ENCODE measurements at regions not wholly inside any gene's neighbourhood (a gene's known extent, or its start where the extent isn't known, plus 50 kb on each side); places are given as distances from the start of the nearest gene placed in this dataset.

DNA sequence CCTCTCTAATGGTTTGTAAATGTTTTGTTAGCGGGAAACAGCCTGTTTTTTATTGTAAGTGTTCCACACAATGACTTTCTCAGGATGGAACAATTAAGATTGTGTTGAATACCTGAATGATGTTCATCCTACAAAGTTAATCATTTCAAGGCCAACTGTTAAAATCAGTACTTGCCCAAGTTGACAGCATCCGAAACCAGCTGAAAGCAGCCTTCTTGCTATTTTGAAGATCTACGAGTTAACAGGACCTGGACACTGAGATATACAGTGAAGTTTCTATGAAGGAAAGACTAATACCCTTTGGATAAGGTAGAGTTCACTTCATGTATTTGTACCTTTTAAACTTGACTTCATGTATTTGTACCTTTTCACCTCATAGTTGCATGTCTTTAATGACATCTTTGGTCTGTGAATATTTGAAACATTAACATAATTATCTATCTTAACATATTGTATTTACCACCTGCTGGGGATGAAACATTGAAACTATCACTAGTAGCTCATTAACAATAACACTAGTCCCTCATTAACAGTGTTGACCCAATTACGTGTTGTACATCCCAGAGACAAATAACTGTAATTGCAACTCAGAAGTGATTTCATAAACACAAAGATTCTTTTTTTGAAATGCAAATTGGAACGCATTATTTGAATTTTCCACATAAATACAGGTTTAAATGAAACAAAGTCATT lies 556.0 kb upstream of the MEX3C start:
- no peaks in the 10 kb centered on the region for H3K4me1 Mint-ChIP-seq
- H3K27me3 Mint-ChIP-seq, result no peaks in the 10 kb centered on the region
- no peak overlapping the region for H3K4me3 Mint-ChIP-seq
- H3K27ac Mint-ChIP-seq, result no peak overlapping the region
- ATAC-seq (no peak), DNase-seq (no peak)
- no peaks in the 10 kb centered on the region for H3K36me3 Mint-ChIP-seq (ENCODE audit: low read depth)
- H3K9me3 ChIP-seq (ENCODE audit: control insufficient read depth, low read length, poor library complexity, severe bottlenecking), result no peaks in the 10 kb centered on the region

DNA sequence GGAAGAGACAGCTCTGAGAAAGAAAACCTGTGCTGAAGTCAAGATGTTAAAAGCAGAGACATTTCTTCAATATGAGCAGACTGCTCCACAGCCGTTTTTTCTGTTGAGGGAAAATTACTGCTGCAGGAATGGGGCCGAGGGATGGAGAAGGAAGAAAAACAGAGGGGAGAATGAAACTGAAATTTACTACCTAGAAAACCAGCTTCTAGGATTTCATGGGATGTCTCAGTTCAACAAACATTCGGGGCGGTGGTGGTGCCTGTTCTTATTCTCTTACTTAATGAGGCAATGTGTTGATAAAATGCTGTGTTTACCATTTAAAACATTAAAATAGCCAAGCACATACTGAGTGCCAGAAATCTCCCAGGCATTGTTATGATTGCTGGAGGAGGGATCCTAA lies 557.1 kb upstream of the MEX3C start:
- Mint-ChIP-seq H3K4me1 (no peaks in the 10 kb centered on the region), H3K27ac (no peak overlapping the region), H3K27me3 (no peaks in the 10 kb centered on the region), H3K4me3 (no peak overlapping the region), H3K36me3 (ENCODE audit: low read depth) (no peaks in the 10 kb centered on the region)
- no peaks in the 10 kb centered on the region for H3K9me3 ChIP-seq (ENCODE audit: control insufficient read depth, low read length, poor library complexity, severe bottlenecking)
- no peak for DNase-seq
- no peak for ATAC-seq

DNA sequence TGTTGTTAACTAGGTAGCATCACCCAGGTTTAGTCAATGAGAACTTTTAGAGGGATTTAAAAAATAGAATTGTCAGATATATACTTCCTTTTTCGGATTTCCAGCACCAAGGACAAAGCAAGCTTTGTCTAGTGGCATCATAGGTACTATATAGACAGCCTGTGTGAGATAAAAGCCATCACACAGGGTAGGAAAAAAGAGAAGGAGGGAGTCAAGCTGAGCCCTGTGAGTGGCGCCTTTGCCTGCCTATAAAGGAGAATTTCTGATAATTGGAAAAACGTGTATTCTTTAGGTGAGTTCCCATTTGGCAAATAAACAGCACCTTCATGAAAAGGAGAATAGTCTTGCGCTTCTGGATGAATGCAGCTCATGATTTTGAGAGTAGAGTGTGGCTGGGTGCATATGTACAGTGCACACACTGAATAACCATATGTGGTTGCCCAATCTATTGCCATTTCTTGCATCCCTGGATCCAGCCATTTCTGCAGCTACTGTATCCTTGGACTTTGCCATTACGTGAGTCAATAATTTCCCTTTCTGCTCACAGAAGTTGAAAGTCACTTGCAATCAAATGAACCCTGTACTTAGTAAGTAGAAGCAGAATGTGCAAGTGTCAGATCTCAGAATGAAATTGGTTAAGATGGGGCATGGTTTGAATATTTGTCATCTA lies 559.9 kb upstream of the MEX3C start:
- H3K27ac Mint-ChIP-seq, result no peak overlapping the region
- DNase-seq, result no peak
- no peaks in the 10 kb centered on the region for H3K27me3 Mint-ChIP-seq
- no peak overlapping the region for H3K4me3 Mint-ChIP-seq
- ATAC-seq, result no peak
- H3K4me1 Mint-ChIP-seq, result no peaks in the 10 kb centered on the region
- no peaks in the 10 kb centered on the region for H3K36me3 Mint-ChIP-seq (ENCODE audit: low read depth)
- H3K9me3 ChIP-seq (ENCODE audit: control insufficient read depth, low read length, poor library complexity, severe bottlenecking), result no peaks in the 10 kb centered on the region

DNA sequence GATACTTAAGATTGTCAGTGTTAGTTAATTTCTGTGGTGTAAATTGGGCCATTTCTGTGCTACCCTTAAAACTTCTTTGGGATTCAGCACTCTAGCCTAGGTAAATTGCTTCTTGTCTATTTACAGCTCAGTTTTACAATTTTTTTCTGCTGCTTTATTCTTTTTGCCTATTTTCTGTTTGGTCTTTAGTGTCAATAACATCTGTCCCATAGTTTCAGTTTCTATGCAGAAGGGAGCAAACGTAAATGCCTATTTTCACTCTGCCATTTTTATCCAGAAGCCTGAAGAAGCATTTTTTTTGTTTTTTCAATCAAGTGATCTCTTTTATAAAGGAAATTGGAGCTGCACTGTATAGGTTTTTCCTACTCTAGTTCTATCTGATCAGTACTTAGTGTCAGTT lies 564.9 kb upstream of the MEX3C start:
- H3K4me1 Mint-ChIP-seq, result no peaks in the 10 kb centered on the region
- H3K4me3 Mint-ChIP-seq, result no peak overlapping the region
- DNase-seq (no peak), ATAC-seq (no peak)
- no peak overlapping the region for H3K27ac Mint-ChIP-seq
- no peaks in the 10 kb centered on the region for H3K27me3 Mint-ChIP-seq
- H3K9me3 ChIP-seq (ENCODE audit: control insufficient read depth, low read length, poor library complexity, severe bottlenecking), result no peaks in the 10 kb centered on the region
- no peaks in the 10 kb centered on the region for H3K36me3 Mint-ChIP-seq (ENCODE audit: low read depth)

DNA sequence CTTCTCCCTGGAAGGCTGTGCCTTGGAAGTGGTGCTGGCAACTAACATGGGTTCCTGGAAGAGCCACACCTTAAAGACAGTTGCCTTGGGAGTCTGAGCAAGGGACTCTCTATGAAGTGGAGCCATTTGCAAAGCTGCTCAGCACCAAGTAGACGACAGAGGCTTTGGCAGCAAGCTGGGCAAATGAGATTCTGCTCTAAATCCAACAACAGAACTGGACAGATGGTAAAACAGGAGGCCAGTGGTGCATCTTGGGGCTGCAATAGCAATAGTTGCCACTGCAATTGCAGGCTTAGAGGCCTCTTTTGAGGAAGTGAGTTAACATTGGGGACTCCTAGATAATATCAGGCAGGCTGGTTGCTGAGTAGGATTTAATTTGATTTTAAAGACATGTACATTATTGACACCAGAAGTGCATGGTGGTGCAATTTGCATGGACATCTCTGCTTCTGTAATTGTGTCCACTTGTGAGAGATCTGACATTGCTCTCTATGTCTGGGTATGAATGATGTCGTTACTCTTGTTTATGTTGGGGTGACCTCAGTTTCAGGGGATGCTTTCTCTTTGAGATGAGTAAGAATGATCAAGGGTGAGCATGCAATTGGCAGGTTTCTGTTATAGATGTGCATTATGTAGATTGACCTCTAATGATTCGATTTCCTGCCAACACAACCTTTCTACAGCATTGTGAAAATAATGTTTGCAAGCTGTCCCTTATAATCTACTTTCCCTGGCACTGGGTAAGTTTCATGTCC lies 568.3 kb upstream of the MEX3C start:
- ATAC-seq (no peak), DNase-seq (no peak)
- Mint-ChIP-seq H3K4me1 (no peaks in the 10 kb centered on the region), H3K4me3 (no peak overlapping the region), H3K27me3 (no peaks in the 10 kb centered on the region), H3K36me3 (ENCODE audit: low read depth) (no peaks in the 10 kb centered on the region), H3K27ac (no peak overlapping the region)
- no peaks in the 10 kb centered on the region for H3K9me3 ChIP-seq (ENCODE audit: control insufficient read depth, low read length, poor library complexity, severe bottlenecking)

DNA sequence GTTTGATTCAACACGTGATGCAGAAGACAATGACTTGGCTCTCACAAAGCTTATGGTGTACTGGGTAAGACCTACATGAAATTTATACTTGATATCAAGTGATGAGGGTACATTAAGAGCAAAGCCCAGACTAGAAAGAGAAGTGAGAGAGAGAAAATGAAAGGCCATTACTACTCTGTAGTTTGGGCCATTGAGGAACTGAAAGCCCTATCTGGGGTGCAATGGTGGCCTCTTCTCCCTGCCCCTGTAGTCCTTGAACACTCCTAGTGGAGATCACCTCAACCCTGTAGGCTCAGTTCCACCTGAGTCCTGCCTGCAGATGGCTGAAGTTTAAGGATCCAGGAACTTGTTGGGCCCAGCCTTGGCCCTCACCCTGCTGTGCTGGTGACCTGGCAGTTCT lies 569.8 kb upstream of the MEX3C start:
- Mint-ChIP-seq H3K36me3 (ENCODE audit: low read depth) (no peaks in the 10 kb centered on the region), H3K4me3 (no peak overlapping the region), H3K27me3 (no peaks in the 10 kb centered on the region), H3K27ac (no peak overlapping the region), H3K4me1 (no peaks in the 10 kb centered on the region)
- no peaks in the 10 kb centered on the region for H3K9me3 ChIP-seq (ENCODE audit: control insufficient read depth, low read length, poor library complexity, severe bottlenecking)
- ATAC-seq (no peak), DNase-seq (no peak)

DNA sequence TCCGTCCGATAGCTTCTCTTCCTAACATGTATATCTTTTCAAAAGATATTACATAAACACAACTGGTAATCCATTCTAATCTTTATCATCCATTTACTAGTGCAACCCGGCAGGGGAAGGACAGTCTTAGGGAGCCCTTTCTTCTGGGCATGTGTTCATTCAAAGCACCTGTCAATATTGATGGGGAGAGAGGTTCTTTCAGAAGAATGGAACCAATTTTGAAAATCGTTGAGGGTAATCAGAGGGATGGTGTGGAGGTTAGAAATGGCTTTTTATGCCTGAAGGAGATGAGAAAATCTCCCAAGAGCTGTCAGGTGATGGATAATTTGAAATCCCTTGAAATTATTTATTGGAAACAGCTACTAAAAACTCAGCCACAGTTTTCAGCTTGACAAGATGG lies 561.9 kb upstream of the DCC start:
- H3K9me3 ChIP-seq (ENCODE audit: control insufficient read depth, low read length, poor library complexity, severe bottlenecking), result no peaks in the 10 kb centered on the region
- Mint-ChIP-seq H3K27ac (no peak overlapping the region), H3K4me1 (no peaks in the 10 kb centered on the region), H3K27me3 (no peaks in the 10 kb centered on the region), H3K4me3 (no peak overlapping the region), H3K36me3 (ENCODE audit: low read depth) (peaks cover 2% of the 10 kb centered on the region)
- ATAC-seq, result no peak
- DNase-seq, result no peak

DNA sequence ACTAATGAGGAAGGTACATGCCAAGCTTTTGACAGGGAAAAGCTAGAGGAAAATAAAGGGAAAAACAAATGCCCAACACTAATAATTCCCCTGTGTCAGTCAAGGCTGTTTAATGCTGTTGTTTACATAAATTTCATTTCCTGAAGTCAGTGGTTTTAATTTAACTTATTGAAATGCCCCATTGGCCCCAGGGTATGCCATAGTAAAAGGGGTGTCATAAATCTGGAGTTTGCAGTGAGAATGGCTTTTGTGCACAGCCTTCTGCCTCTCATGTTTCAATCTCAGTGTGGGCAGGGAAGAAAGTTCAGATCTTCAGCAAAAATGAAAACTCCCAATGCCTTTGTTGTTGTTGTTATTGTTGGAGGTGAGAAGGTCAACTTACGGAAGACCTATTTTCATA lies 550.1 kb upstream of the DCC start:
- H3K27ac Mint-ChIP-seq, result no peak overlapping the region
- no peaks in the 10 kb centered on the region for H3K36me3 Mint-ChIP-seq (ENCODE audit: low read depth)

DNA sequence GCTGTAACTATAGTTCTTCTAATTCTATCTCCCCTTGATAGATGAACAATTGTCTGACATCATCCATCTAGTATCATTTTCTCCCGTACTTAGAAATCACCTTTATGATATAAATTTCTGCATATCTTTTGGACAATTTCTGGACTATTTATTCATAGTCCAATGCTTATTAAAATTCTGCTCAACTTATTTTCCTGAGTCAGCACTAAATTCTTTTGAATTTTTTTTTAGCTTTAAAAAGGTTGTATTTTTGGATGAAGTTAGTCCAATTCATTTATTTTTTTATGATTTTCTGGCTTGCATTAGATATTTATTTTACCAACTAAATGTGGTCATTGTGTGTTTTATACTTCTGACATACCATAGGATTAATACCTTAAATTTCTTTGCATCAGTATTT lies 538.5 kb upstream of the DCC start:
- no peaks in the 10 kb centered on the region for H3K9me3 ChIP-seq (ENCODE audit: control insufficient read depth, low read length, poor library complexity, severe bottlenecking)
- DNase-seq, result no peak
- no peaks in the 10 kb centered on the region for H3K36me3 Mint-ChIP-seq (ENCODE audit: low read depth)
- no peak for ATAC-seq
- H3K27ac Mint-ChIP-seq, result no peak overlapping the region
- H3K4me1 Mint-ChIP-seq, result no peaks in the 10 kb centered on the region
- H3K4me3 Mint-ChIP-seq, result no peak overlapping the region
- H3K27me3 Mint-ChIP-seq, result no peaks in the 10 kb centered on the region

More for the DNA sequence above, 550.1 kb upstream of the DCC start:
- no peak for ATAC-seq
- Mint-ChIP-seq H3K4me1 (no peaks in the 10 kb centered on the region), H3K4me3 (no peak overlapping the region), H3K27me3 (no peaks in the 10 kb centered on the region)
- no peaks in the 10 kb centered on the region for H3K9me3 ChIP-seq (ENCODE audit: control insufficient read depth, low read length, poor library complexity, severe bottlenecking)
- DNase-seq, result no peak

DNA sequence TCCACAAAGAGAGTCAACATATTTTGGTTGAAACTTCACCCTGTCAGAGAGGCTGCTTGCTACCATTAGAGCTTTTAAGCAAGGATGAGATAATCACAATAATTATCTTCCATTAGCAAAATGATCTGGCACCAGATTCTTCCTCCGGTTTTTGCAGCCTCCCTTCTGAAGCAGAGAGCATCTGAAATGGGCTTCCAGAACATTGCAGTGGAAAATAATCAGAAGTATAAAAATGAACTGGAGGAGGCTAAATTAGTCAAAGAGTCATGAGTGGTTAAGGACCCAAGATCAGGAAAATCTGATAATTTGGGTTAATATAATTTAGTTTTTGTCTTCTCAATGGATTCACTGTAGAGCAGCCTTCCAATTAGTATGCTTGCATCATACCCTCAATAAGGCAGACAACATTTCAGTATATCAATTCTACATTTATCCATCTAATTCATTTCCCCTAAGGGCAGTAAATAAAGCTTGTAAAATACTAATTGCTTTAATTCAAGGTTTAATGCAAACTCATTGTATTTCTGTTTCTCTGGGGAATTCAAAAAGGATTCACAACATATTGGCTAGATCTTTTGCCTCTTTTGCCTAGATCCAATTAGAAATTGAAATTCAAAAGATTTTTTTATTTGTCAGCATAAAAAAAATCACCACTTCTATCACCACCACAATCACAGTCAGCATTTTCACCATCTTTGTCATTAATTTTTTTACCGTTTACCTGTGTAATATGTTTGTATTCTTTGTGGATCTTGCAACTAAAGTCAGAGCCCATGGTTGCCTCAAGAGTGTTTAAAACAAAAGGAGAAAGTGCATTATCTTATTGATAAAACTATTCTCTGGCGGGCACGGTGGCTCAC lies 537.2 kb upstream of the DCC start:
- Mint-ChIP-seq H3K4me3 (no peak overlapping the region), H3K27me3 (no peaks in the 10 kb centered on the region), H3K4me1 (no peaks in the 10 kb centered on the region), H3K36me3 (ENCODE audit: low read depth) (no peaks in the 10 kb centered on the region), H3K27ac (no peak overlapping the region)
- DNase-seq (no peak), ATAC-seq (no peak)
- no peaks in the 10 kb centered on the region for H3K9me3 ChIP-seq (ENCODE audit: control insufficient read depth, low read length, poor library complexity, severe bottlenecking)

DNA sequence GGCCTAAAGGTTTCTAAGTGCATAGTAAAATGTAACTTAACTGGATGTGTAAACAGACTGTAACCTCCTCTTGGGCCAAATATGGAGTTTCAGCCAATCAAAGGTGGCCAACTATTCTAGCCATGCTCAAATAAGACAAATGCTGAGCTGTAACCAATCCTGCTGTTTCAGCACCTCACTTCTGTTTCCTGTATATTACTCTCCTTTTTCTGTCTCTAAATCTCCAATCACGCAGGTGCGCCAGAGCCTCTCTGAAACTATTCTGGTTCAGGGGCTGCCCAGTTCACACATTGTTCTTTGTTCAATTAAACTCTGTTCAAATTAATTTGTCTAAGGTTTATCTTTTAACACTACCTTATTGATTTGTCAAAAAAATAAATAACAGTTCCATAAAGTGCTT lies 532.7 kb upstream of the DCC start:
- Mint-ChIP-seq H3K27me3 (no peaks in the 10 kb centered on the region), H3K36me3 (ENCODE audit: low read depth) (no peaks in the 10 kb centered on the region), H3K27ac (no peak overlapping the region), H3K4me1 (no peaks in the 10 kb centered on the region), H3K4me3 (no peak overlapping the region)
- DNase-seq (no peak), ATAC-seq (no peak)
- no peaks in the 10 kb centered on the region for H3K9me3 ChIP-seq (ENCODE audit: control insufficient read depth, low read length, poor library complexity, severe bottlenecking)

DNA sequence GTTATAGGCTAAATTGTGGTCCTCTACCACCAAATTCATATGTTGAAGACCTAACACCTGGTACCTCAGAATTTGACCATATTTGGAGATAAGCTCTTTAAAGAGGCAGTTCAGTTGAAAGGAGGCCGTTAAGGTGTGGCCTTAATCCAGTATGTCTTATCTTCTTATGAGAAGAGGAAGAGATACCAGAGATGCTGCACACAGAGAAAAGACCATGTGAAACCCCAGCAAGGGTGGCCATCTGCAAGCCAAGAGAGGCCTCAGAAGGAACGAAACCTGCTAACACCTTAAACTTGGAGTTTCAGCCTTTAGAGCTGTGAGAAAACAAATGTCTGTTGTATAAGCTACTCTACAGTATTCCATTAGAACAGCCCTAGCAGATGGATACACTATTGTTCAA lies 528.1 kb upstream of the DCC start:
- Mint-ChIP-seq H3K4me3 (no peak overlapping the region), H3K27ac (no peak overlapping the region), H3K4me1 (no peaks in the 10 kb centered on the region), H3K27me3 (no peaks in the 10 kb centered on the region), H3K36me3 (ENCODE audit: low read depth) (no peaks in the 10 kb centered on the region)
- no peak for DNase-seq
- no peaks in the 10 kb centered on the region for H3K9me3 ChIP-seq (ENCODE audit: control insufficient read depth, low read length, poor library complexity, severe bottlenecking)
- ATAC-seq, result no peak

DNA sequence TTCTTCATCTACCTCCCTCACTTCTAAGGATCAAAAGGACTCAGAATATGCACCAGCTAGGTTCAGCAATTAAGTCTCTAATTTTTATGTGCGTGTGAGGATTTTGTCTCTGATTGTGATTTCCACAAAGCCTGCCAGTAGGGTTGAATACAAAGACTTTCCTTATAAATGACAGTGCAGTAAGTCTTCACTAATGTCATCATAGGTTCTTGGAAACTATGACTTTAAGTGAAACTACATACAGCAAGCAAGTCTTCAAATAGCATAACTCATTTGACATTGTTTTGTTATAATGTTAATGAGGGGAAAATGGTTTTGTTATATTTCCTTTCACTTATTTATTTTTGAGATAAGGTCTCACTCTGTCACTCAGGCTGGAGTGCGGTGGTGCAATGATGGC lies 526.3 kb upstream of the DCC start:
- H3K4me3 Mint-ChIP-seq, result no peak overlapping the region
- H3K27me3 Mint-ChIP-seq, result no peaks in the 10 kb centered on the region
- DNase-seq (no peak), ATAC-seq (no peak)
- H3K36me3 Mint-ChIP-seq (ENCODE audit: low read depth), result no peaks in the 10 kb centered on the region
- no peaks in the 10 kb centered on the region for H3K4me1 Mint-ChIP-seq
- no peaks in the 10 kb centered on the region for H3K9me3 ChIP-seq (ENCODE audit: control insufficient read depth, low read length, poor library complexity, severe bottlenecking)
- H3K27ac Mint-ChIP-seq, result no peak overlapping the region

Measured in T-helper 17 cell (primary cell).